ENCODE measurements at regions not wholly inside any gene's neighbourhood (a gene's known extent, or its start where the extent isn't known, plus 50 kb on each side); places are given as distances from the start of the nearest gene placed in this dataset.
"Not testable (repeated sequence)": the region's sequence is repeated elsewhere in the genome, so short reads cannot be mapped to it uniquely, and the experiment has no call there.

DNA sequence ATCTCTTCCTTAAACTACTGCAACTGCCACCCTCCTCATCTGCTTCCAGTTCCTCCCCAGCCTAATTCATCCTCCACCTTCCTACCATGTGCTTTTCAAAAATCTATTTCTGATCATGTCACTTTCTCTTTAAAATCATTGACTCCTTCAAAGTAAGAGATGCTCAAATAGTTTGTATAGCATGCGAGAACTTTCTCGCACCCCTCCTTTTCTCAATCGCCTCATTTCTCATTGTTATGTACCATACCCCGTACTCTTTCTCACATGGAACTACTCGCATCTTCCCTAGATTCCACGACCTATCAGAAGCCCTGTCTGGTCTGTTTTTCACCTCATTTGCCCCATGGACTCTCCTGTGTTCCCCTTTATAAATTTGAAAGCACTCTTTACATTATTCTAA is 238.2 kb downstream of the NRIP1 start:
- peak; percentile 9 for DNase-seq (ENCODE audit: low spot score)

DNA sequence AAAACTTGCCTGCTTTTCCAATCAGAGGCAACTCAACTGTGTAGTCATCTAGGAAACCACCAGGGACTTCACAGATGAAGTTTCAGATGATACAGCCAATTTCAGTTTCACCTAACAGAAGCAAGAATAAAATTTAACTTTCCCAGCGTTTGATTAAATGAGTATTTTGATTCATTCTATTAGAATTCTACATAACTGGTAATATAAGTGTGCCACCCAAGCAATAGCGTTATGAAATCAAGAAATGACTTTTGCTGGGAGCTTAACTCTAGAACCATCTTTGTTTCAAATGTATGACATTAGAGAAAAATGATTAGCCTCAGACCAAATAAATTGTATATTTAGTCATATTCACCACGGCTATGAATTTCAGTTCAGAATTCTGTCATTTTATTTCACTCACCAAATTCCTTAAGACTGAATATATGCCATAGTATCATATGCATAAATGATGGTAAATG is 239.3 kb downstream of the NRIP1 start:
- no peak for DNase-seq (ENCODE audit: low spot score)

- no peak for DNase-seq (ENCODE audit: low spot score)
These were observed 240.7 kb downstream of the NRIP1 start for GRCh38 chr21:14824126-14824525.

DNA sequence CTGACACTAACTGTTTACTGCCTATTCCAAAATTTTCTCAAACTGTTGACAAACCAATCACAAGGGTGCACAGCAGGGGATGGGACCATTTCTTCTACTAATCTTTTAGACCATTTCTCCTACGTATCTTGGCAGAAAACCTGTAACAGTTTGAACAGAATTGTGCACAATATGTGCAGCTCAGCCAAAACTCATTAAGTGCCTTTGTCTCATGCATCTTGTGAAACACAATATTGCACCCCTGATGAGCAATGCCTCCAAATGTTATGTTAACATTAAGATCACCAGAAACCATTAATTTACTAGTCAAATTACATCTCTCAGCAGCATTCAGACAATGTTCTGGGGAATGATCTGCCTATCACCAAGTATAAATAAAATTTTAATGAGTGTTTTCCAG is 247.5 kb downstream of the NRIP1 start:
- no peak for DNase-seq (ENCODE audit: low spot score)

- DNase-seq (ENCODE audit: low spot score) = no peak
These were observed 249.8 kb downstream of the NRIP1 start for GRCh38 chr21:14814991-14815390.

- DNase-seq (ENCODE audit: low spot score) = no peak
These were observed 250.5 kb downstream of the NRIP1 start for GRCh38 chr21:14814282-14814681.

DNA sequence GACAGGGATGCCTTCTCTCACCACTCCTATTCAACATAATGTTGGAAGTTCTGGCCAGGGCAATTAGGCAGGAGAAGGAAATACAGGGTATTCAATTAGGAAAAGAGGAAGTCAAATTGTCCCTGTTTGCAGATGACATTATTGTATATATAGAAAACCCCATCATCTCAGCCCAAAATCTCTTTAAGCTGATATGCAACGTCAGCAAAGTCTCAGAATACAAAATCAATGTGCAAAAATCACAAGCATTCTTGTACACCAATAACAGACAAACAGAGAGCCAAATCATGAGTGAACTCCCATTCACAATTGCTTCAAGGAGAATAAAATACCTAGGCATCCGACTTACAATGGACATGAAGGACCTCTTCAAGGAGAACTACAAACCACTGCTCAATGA is 258.1 kb upstream of the SAMSN1 start:
- not testable (repeated sequence) for DNase-seq (ENCODE audit: low spot score)

- DNase-seq (ENCODE audit: low spot score) = no peak
These were observed 251.4 kb upstream of the SAMSN1 start for GRCh38 chr21:14797543-14797942.

- no peak for DNase-seq (ENCODE audit: low spot score)
These were observed 241.2 kb upstream of the SAMSN1 start for GRCh38 chr21:14787312-14787711.

DNA sequence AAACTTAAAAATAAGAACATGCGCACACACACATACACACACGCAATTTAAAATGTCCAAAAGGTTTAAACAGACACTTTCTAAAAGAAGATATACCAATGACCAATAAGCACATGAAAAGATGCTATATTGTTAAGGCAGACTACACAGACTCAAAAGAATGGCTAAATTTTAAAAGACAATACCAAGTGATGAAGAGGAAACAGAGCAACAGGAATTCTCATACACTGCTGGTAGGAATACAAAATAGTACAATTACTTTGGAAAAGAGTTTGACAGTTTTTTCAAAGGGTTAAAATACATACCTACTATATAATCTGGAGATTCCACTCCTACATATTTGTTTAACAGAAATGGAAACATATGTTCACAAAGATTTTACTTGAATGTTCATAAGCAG is 239.6 kb upstream of the SAMSN1 start:
- DNase-seq (ENCODE audit: low spot score) = no peak

DNA sequence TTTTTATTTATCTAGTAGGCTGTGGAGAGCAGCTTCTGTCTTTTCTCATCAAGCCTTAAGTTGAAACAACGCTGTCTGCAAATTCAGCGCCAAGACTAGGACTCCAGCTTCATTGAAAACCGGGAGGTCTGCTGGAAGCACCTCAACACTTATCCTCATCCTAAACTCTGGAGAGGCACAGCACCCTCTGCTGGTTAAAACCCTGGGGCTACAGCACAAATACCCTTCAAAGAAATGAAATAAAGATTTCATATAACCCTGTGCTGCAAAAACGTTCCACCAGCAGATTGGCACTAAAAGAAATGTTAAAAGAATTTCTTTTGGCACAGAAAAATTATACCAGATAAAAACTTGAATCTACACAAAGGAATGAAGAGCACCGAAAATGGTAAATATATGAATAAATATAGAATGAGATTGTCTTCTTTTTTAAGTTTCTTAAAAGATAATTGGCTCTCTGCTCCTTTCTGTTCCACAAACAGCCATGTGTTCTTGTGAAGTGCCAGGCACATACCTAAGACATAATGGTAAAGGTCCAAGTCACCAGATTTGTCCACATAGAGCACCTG is 227.7 kb upstream of the SAMSN1 start:
- DNase-seq (ENCODE audit: low spot score) = peak; percentile 61

- DNase-seq (ENCODE audit: low spot score) = no peak
These were observed 225.5 kb upstream of the SAMSN1 start for GRCh38 chr21:14771593-14771992.

GRCh38 chr21:14768042-14768441 is 221.9 kb upstream of the SAMSN1 start:
- no peak for DNase-seq (ENCODE audit: low spot score)

DNA sequence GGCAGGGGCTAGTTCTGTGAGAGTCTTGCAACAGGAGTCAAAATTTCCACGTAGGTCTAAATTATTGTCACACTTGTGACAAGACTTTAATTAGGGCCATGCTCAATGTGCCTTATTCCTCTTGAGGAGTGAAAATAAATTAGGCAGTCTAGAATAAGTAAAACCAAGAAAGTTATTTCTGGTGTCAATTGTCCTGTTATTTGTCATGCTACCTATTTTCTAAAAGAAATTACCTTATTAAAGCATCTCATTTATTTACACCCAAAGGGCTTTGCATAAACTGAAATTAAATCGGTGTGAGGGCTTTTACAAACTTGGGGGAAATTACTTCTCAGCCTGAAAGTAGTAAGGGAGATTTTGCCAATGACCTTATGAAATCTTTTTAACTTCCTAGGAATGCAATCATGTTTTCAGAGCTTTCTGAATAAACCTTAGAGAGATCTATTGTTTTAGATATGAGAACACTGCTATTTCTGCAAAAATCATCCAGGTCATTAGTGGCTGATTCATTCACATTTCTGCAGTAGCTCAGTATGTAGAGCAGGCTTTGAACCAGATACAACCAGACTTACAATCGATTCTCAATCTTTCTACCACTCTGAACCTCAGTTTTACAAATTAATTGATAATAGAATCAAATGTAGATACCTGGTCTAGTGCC is 221.2 kb upstream of the SAMSN1 start:
- DNase-seq (ENCODE audit: low spot score) = no peak

DNA sequence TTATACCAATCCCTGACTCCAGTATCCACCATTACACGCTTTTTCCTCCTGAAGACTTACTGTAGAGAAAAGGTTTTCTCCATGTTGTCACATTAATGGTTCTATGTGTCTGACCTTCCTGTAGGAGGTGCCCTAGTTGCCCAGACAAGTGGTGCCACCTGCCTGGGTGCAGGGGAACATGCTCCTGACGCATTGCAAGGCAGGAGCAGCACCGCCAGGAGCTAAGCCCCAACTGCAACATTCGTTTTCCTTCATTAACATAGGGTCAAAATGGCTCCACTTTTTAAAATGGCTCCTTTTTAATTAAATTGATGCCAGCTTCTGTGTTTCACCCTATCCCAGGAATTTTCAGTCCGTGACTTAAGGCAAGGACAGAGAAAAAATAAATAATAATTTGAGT is 220.1 kb upstream of the SAMSN1 start:
- DNase-seq (ENCODE audit: low spot score) = peak; percentile 16

GRCh38 chr21:14763695-14764064 is 217.6 kb upstream of the SAMSN1 start:
- no peak for DNase-seq (ENCODE audit: low spot score)

DNA sequence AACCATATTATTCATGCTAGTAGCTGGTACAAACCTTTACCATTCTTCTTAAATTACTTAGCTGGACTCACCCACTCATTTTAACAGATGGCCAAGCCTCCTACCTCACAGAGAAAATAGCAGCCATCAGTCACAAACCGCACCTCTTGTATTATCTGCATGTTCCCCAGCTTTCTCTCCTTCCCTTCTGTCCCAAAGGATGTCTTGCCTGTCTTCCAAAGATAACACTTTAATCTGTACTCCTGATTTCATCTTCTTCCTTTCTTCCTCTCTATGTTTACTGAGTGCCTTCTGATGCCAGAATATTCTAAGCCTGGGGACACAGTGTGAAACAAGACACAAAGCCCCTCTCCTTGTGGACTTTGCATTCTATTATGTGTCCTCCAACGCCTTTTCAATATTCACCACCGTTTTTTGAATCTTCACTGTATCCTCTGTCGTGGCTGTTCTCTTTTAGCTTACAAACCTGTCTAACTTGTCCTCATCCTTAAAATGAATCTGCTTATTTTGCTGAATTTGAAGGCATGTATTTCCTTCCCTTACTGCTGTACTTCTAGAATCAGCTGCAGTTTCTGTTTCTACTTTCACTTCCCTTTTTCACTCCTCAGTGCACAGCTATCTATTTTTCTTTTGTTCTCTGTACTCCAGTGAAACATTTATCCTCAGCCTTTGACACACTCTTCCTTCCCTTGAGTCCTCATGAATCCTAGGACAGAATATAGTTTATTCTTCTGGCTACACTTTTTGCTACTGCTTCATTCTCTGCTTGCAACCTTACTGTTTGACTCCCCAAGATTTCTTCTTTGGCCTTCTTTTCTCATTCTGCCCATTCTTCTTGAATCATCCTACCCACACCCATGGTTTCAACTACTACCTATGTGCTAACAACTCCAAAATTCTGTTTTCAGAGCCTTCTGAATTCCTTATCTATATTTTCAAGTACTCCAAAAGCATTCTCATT is 216.9 kb upstream of the SAMSN1 start:
- peak; percentile 87 for DNase-seq (ENCODE audit: low spot score)

- peak; percentile 7 for DNase-seq (ENCODE audit: low spot score)
These were observed 216.2 kb upstream of the SAMSN1 start for GRCh38 chr21:14762327-14762726.

- DNase-seq (ENCODE audit: low spot score) = no peak
These were observed 213.2 kb upstream of the SAMSN1 start for GRCh38 chr21:14759285-14759684.

- no peak for DNase-seq (ENCODE audit: low spot score)
These were observed 212.7 kb upstream of the SAMSN1 start for GRCh38 chr21:14758849-14759248.

DNA sequence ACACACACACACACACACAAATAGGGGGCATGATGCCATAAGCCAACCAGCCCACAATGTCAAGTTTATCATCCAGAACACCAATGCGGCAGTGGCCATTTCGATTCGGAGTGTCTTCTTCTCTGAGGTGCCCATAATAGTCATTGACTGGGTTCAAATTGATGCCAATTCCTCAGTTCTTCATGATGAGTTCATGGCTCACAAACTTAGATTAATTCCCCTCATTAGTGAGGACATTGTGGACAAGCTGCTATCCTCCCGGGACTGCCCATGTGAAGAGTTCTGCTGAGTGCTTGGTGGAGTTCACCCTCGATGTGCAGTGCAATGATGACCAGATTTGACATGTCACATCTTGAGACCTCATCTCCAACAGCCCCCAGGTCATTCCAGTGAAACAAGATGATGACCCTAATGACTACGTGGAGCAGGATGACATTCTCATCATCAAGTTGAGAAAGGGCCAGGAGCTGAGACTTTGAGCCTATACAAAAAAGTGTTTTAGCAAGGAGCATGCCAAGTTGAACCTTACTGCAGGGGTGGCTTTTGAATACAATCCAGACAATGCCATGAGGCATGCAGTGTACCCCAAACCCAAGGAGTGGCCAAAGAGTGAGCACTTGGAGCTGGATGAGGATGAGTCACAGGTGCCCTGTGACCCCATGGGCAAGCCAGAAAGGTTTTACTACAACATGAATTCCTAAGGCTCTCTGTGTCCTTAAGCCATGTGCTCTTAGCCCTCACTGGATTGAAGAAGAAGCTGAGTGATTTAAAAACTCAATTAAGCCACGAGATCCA is 211.6 kb upstream of the SAMSN1 start:
- no peak for DNase-seq (ENCODE audit: low spot score)

GRCh38 chr21:14755086-14755485 is 209.0 kb upstream of the SAMSN1 start:
- DNase-seq (ENCODE audit: low spot score) = no peak

Data from NAMALWA (cell line).